ENCODE measurements at regions not wholly inside any gene's neighbourhood (a gene's known extent, or its start where the extent isn't known, plus 50 kb on each side); places are given as distances from the start of the nearest gene placed in this dataset.

DNA sequence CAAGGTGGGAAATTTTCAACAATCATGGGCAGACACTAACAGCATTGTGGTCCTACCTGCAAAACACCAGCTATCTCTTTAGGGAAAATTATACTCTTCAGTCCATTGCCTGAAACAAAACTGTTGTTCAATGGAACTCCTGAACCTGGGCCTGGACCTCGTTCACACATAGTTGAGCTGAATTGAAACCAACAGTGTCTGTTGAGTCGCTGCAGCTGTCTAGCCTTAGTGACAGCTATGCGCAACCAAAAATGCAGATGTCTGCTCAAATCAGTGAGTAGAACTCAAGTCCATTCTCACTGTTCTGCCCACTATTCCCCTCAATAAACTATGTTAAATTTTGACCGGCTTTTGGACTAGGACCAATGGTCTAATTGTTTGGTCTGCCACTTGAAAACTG lies 286.2 kb downstream of the TFAP2A start:
- TF ChIP-seq, protein P1, sequence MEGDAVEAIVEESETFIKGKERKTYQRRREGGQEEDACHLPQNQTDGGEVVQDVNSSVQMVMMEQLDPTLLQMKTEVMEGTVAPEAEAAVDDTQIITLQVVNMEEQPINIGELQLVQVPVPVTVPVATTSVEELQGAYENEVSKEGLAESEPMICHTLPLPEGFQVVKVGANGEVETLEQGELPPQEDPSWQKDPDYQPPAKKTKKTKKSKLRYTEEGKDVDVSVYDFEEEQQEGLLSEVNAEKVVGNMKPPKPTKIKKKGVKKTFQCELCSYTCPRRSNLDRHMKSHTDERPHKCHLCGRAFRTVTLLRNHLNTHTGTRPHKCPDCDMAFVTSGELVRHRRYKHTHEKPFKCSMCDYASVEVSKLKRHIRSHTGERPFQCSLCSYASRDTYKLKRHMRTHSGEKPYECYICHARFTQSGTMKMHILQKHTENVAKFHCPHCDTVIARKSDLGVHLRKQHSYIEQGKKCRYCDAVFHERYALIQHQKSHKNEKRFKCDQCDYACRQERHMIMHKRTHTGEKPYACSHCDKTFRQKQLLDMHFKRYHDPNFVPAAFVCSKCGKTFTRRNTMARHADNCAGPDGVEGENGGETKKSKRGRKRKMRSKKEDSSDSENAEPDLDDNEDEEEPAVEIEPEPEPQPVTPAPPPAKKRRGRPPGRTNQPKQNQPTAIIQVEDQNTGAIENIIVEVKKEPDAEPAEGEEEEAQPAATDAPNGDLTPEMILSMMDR (IDR thresholded peaks at IDR 0.05; ENCODE audit: borderline replicate concordance, insufficient read depth, low read depth, low read length), result no peak
- H3K4me3 ChIP-seq (ENCODE audit: low read depth, low read length), result no peak overlapping the region

DNA sequence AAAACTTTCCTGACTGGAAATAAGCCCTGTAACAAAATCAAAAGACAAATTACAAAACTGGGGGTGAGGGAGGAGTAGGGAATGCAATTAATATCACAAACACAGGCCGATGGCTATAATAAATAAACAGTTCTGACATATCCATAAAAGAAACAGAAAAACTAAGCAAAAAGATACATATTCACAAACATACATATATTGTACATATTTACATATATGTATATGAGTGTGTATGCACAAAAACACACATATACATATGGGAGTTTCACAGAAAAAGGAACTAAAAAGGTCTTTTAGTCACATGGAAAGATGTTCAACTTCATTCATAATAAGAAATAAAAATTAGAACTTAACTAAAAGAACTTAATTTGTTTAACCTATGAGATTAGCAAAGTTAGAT lies 292.7 kb downstream of the TFAP2A start:
- H3K4me3 ChIP-seq (ENCODE audit: low read depth, low read length), result no peak overlapping the region
- TF ChIP-seq, protein P1 (IDR thresholded peaks at IDR 0.05; ENCODE audit: borderline replicate concordance, insufficient read depth, low read depth, low read length), result no peak

DNA sequence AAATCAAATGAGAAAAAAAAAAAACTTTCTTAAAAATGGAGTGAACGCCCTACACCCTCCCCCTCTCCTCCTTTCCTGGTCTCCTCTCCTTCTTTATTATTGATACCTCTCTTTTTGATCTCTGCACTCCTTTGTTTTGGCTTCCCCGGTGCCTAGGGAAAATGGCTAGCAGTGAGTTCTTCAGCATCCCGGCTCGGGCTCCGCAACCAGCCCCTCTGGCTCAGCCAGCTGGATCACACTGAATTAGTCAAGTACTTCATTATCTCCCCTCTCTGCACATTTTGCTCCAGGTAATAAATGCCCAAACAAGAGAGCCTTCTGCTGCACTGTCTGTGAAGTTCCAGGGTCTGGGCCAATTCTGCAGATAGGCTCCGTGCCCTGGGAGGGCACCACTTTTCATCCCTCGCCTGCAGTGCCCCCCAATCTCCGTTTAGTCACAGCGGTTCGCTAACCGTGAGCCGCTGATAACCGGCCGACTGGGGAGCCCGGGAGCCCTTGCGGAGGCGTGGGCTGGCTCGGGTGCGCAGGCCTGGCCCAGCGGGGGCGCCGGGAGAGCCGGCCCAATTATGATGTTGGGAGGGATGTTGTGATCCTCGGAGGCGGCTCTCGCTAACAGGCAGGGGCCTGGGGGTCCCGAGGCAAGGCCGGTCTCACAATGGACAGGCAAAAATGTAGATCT lies 301.9 kb downstream of the TFAP2A start:
- H3K4me3 ChIP-seq (ENCODE audit: low read depth, low read length), result no peak overlapping the region
- TF ChIP-seq, protein P1 (IDR thresholded peaks at IDR 0.05; ENCODE audit: borderline replicate concordance, insufficient read depth, low read depth, low read length), result no peak

DNA sequence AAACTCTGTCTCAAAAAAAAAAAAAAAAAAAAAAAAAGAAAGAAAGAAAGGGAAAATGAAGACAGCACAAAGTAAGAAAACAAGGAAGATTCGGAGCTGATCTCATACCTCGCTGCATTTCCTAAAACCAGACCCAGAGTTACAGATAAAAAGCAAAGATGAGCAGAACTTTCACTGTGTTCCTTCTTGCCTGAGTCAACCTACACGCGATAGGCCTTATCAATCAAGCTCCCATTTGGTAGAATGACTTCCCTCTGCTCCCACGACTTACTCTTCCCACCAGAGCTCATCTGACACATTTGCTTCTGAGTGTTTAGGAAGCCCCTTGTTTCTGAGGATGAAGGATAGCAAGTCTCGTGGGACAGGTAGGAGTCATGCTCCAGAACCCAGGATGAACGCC lies 302.9 kb downstream of the TFAP2A start:
- H3K4me3 ChIP-seq (ENCODE audit: low read depth, low read length), result no peak overlapping the region
- TF ChIP-seq, protein P1 (IDR thresholded peaks at IDR 0.05; ENCODE audit: borderline replicate concordance, insufficient read depth, low read depth, low read length), result no peak

DNA sequence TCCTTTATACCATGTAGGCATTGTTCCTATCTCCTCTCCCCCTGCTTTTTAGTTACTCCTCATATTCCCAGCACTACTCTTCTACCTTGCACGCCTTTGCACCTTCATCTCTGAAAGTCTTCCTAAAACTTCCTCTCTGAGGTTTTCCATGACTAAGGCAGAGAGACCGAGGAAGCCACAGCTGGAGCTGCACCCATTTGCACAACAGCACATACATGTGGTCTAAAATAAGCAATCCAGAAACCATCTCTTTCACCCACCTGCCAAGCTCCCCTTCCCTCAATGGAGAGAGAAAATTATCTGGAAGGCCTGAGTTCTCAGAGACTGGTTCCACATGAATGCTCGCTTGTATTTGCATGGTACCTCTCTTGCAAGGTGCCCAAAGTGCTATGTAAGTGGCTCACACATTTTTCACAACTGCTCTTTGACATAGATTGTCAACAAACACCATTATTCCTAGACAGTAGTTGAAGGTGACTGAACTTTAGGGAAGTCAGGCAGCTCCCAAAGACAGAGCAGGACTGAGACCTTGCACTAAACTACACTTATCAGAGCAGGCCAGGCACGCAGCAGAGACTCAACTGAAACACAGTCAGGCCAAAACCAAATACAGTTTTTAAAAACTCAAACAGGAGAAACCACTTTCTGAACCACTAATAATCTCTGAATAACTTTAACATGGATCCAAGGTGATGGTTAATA lies 313.2 kb downstream of the TFAP2A start:
- TF ChIP-seq, protein P1 (IDR thresholded peaks at IDR 0.05; ENCODE audit: borderline replicate concordance, insufficient read depth, low read depth, low read length), result no peak
- H3K4me3 ChIP-seq (ENCODE audit: low read depth, low read length), result no peak overlapping the region

DNA sequence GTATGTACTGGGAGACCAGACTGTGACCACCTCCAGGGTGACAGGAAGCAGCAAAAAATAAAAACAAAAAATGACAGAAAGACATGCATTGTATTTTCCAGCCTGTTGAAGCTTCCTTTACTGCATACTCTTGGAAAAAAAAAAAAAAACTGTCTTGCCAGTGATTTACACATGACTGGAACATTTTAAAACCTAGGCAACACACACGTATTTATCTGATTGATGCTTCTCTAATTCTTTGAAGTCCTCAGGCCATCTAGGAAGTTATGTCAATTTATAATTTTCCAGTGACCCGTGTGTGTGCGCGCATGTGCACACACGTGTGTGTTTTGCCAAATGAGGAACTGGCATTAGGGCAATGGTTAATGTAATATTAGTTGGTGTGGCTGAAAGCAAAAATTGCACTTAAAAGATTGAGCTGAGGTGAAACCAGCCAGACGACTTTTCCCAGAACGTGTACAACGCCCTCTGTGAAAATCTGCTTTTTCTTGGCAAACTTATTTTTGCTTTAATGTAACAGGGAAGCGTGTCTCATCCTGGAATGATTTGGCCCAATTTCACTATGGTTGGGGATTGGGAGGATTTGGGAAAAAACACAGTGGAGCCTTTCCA lies 315.2 kb downstream of the TFAP2A start:
- no peak overlapping the region for H3K4me3 ChIP-seq (ENCODE audit: low read depth, low read length)
- TF ChIP-seq, protein P1 (IDR thresholded peaks at IDR 0.05; ENCODE audit: borderline replicate concordance, insufficient read depth, low read depth, low read length), result no peak
